ENCODE measurements at regions not wholly inside any gene's neighbourhood (a gene's known extent, or its start where the extent isn't known, plus 50 kb on each side); places are given as distances from the start of the nearest gene placed in this dataset.

DNA sequence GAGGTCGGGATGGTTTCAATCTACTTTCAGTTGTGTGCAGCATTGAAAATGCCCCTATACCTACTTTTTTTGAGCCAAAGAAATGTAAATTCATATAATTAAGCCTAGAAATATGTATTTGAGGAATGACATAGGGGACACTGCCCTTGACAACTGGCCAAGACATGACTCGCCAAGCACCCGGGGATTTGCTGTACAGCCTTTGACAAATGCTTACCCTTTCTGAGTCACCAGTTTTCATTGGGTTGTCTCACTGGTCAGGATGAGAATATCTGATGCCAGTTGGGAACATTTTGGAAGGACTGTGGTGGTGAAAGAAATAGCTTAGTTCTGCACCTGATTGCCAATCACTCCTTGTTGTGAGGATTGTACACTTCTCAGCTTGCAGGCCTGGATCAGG, 166.8 kb upstream of the HABP2 start:
- TF ChIP-seq, protein P1, sequence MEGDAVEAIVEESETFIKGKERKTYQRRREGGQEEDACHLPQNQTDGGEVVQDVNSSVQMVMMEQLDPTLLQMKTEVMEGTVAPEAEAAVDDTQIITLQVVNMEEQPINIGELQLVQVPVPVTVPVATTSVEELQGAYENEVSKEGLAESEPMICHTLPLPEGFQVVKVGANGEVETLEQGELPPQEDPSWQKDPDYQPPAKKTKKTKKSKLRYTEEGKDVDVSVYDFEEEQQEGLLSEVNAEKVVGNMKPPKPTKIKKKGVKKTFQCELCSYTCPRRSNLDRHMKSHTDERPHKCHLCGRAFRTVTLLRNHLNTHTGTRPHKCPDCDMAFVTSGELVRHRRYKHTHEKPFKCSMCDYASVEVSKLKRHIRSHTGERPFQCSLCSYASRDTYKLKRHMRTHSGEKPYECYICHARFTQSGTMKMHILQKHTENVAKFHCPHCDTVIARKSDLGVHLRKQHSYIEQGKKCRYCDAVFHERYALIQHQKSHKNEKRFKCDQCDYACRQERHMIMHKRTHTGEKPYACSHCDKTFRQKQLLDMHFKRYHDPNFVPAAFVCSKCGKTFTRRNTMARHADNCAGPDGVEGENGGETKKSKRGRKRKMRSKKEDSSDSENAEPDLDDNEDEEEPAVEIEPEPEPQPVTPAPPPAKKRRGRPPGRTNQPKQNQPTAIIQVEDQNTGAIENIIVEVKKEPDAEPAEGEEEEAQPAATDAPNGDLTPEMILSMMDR (IDR thresholded peaks at IDR 0.05): no peak
- no peak for TF ChIP-seq POLR2A (IDR thresholded peaks at IDR 0.05)
